ENCODE measurements at regions not wholly inside any gene's neighbourhood (a gene's known extent, or its start where the extent isn't known, plus 50 kb on each side); places are given as distances from the start of the nearest gene placed in this dataset.

- TF ChIP-seq CTCF (IDR thresholded peaks at IDR 0.05; ENCODE audit: low read depth, low read length, poor library complexity, severe bottlenecking), result no peak
- TF ChIP-seq EZH2phosphoT487 (IDR thresholded peaks at IDR 0.05; ENCODE audit: borderline replicate concordance, low read length), result no peak
Measured at GRCh38 chr1:217150366-217150765, 427.1 kb upstream of the ESRRG start.

All from DOHH2 (cell line).